ENCODE measurements at regions not wholly inside any gene's neighbourhood (a gene's known extent, or its start where the extent isn't known, plus 50 kb on each side); places are given as distances from the start of the nearest gene placed in this dataset.
"Not testable (repeated sequence)": the region's sequence is repeated elsewhere in the genome, so short reads cannot be mapped to it uniquely, and the experiment has no call there.

- no peaks in the 10 kb centered on the region for H3K4me1 ChIP-seq (ENCODE audit: insufficient read depth)
- WGBS, result 90% methylated on average over 3 of the region's 3 CpGs
- H3K4me3 ChIP-seq (ENCODE audit: low read depth, low read length), result no peak overlapping the region
- DNase-seq (ENCODE audit: extremely low spot score), result no peak
- no peak overlapping the region for H3K27ac ChIP-seq (ENCODE audit: low read depth)
- H3K36me3 ChIP-seq (ENCODE audit: insufficient read depth), result no peaks in the 10 kb centered on the region
Measured at GRCh38 chr5:161042862-161043261, 190.9 kb upstream of the ATP10B start.

- Histone ChIP-seq H3K4me1 (ENCODE audit: insufficient read depth) (no peaks in the 10 kb centered on the region), H3K27ac (ENCODE audit: low read depth) (no peak overlapping the region), H3K4me3 (ENCODE audit: low read depth, low read length) (no peak overlapping the region), H3K36me3 (ENCODE audit: insufficient read depth) (no peaks in the 10 kb centered on the region)
- WGBS, result 79% methylated on average over 1 of the region's 1 CpG
- DNase-seq (ENCODE audit: extremely low spot score), result no peak
Measured at GRCh38 chr5:161042443-161042842, 190.4 kb upstream of the ATP10B start.

GRCh38 chr5:161040818-161041217 lies 188.8 kb upstream of the ATP10B start:
- Histone ChIP-seq H3K4me3 (ENCODE audit: low read depth, low read length) (no peak overlapping the region), H3K27ac (ENCODE audit: low read depth) (no peak overlapping the region), H3K4me1 (ENCODE audit: insufficient read depth) (no peaks in the 10 kb centered on the region), H3K36me3 (ENCODE audit: insufficient read depth) (no peaks in the 10 kb centered on the region)
- no peak for DNase-seq (ENCODE audit: extremely low spot score)
- 83% methylated on average over 1 of the region's 1 CpG for WGBS

- Histone ChIP-seq H3K4me1 (ENCODE audit: insufficient read depth) (no peaks in the 10 kb centered on the region), H3K36me3 (ENCODE audit: insufficient read depth) (no peaks in the 10 kb centered on the region), H3K27ac (ENCODE audit: low read depth) (no peak overlapping the region), H3K4me3 (ENCODE audit: low read depth, low read length) (no peak overlapping the region)
- no peak for DNase-seq (ENCODE audit: extremely low spot score)
- WGBS, result 89% methylated on average over 3 of the region's 3 CpGs
Measured at GRCh38 chr5:161036296-161036695, 184.3 kb upstream of the ATP10B start.

GRCh38 chr5:161034451-161034850 lies 182.4 kb upstream of the ATP10B start:
- no peak for DNase-seq (ENCODE audit: extremely low spot score)
- WGBS, result 52% methylated on average over 1 of the region's 1 CpG
- H3K27ac ChIP-seq (ENCODE audit: low read depth), result no peak overlapping the region
- H3K36me3 ChIP-seq (ENCODE audit: insufficient read depth), result no peaks in the 10 kb centered on the region
- H3K4me1 ChIP-seq (ENCODE audit: insufficient read depth), result no peaks in the 10 kb centered on the region
- H3K4me3 ChIP-seq (ENCODE audit: low read depth, low read length), result no peak overlapping the region

- no peak overlapping the region for H3K27ac ChIP-seq (ENCODE audit: low read depth)
- no peaks in the 10 kb centered on the region for H3K4me1 ChIP-seq (ENCODE audit: insufficient read depth)
- H3K4me3 ChIP-seq (ENCODE audit: low read depth, low read length), result no peak overlapping the region
- H3K36me3 ChIP-seq (ENCODE audit: insufficient read depth), result no peaks in the 10 kb centered on the region
- 51% methylated on average over 3 of the region's 3 CpGs for WGBS
- DNase-seq (ENCODE audit: extremely low spot score), result no peak
Measured at GRCh38 chr5:161030229-161030628, 178.2 kb upstream of the ATP10B start.

GRCh38 chr5:161027763-161028162 lies 175.8 kb upstream of the ATP10B start:
- no peaks in the 10 kb centered on the region for H3K4me1 ChIP-seq (ENCODE audit: insufficient read depth)
- no peak overlapping the region for H3K27ac ChIP-seq (ENCODE audit: low read depth)
- no peak overlapping the region for H3K4me3 ChIP-seq (ENCODE audit: low read depth, low read length)
- no peaks in the 10 kb centered on the region for H3K36me3 ChIP-seq (ENCODE audit: insufficient read depth)
- no peak for DNase-seq (ENCODE audit: extremely low spot score)

GRCh38 chr5:161023551-161023950 lies 171.5 kb upstream of the ATP10B start:
- H3K27ac ChIP-seq (ENCODE audit: low read depth), result no peak overlapping the region
- H3K4me1 ChIP-seq (ENCODE audit: insufficient read depth), result no peaks in the 10 kb centered on the region
- WGBS, result 74% methylated on average over 4 of the region's 4 CpGs
- DNase-seq (ENCODE audit: extremely low spot score), result no peak
- no peaks in the 10 kb centered on the region for H3K36me3 ChIP-seq (ENCODE audit: insufficient read depth)
- H3K4me3 ChIP-seq (ENCODE audit: low read depth, low read length), result no peak overlapping the region

- H3K36me3 ChIP-seq (ENCODE audit: insufficient read depth), result no peaks in the 10 kb centered on the region
- no peak overlapping the region for H3K4me3 ChIP-seq (ENCODE audit: low read depth, low read length)
- no peak overlapping the region for H3K27ac ChIP-seq (ENCODE audit: low read depth)
- no peaks in the 10 kb centered on the region for H3K4me1 ChIP-seq (ENCODE audit: insufficient read depth)
- 78% methylated on average over 2 of the region's 2 CpGs for WGBS
- DNase-seq (ENCODE audit: extremely low spot score), result no peak
Measured at GRCh38 chr5:161022151-161022550, 170.1 kb upstream of the ATP10B start.

- Histone ChIP-seq H3K4me3 (ENCODE audit: low read depth, low read length) (no peak overlapping the region), H3K4me1 (ENCODE audit: insufficient read depth) (no peaks in the 10 kb centered on the region), H3K36me3 (ENCODE audit: insufficient read depth) (no peaks in the 10 kb centered on the region), H3K27ac (ENCODE audit: low read depth) (no peak overlapping the region)
- WGBS, result 73% methylated on average over 1 of the region's 1 CpG
- no peak for DNase-seq (ENCODE audit: extremely low spot score)
Measured at GRCh38 chr5:161009817-161010216, 157.8 kb upstream of the ATP10B start.

GRCh38 chr5:161009194-161009593 lies 157.2 kb upstream of the ATP10B start:
- WGBS, result 70% methylated on average over 2 of the region's 2 CpGs

GRCh38 chr5:161007879-161008278 lies 155.9 kb upstream of the ATP10B start:
- WGBS, result 32% methylated on average over 2 of the region's 2 CpGs
- H3K36me3 ChIP-seq (ENCODE audit: insufficient read depth), result no peaks in the 10 kb centered on the region
- no peak overlapping the region for H3K27ac ChIP-seq (ENCODE audit: low read depth)
- no peaks in the 10 kb centered on the region for H3K4me1 ChIP-seq (ENCODE audit: insufficient read depth)
- DNase-seq (ENCODE audit: extremely low spot score), result no peak
- no peak overlapping the region for H3K4me3 ChIP-seq (ENCODE audit: low read depth, low read length)

More at GRCh38 chr5:161009194-161009593, 157.2 kb upstream of the ATP10B start:
- no peaks in the 10 kb centered on the region for H3K36me3 ChIP-seq (ENCODE audit: insufficient read depth)
- no peak overlapping the region for H3K4me3 ChIP-seq (ENCODE audit: low read depth, low read length)
- DNase-seq (ENCODE audit: extremely low spot score), result no peak
- H3K27ac ChIP-seq (ENCODE audit: low read depth), result no peak overlapping the region
- H3K4me1 ChIP-seq (ENCODE audit: insufficient read depth), result no peaks in the 10 kb centered on the region

- no peak for DNase-seq (ENCODE audit: extremely low spot score)
- Histone ChIP-seq H3K27ac (ENCODE audit: low read depth) (no peak overlapping the region), H3K36me3 (ENCODE audit: insufficient read depth) (no peaks in the 10 kb centered on the region), H3K4me1 (ENCODE audit: insufficient read depth) (no peaks in the 10 kb centered on the region), H3K4me3 (ENCODE audit: low read depth, low read length) (no peak overlapping the region)
- WGBS, result 92% methylated on average over 1 of the region's 1 CpG
Measured at GRCh38 chr5:161002571-161003074, 150.6 kb upstream of the ATP10B start.

GRCh38 chr5:161001604-161002003 lies 149.6 kb upstream of the ATP10B start:
- WGBS, result 86% methylated on average over 1 of the region's 1 CpG
- DNase-seq (ENCODE audit: extremely low spot score), result no peak
- no peaks in the 10 kb centered on the region for H3K36me3 ChIP-seq (ENCODE audit: insufficient read depth)
- no peaks in the 10 kb centered on the region for H3K4me1 ChIP-seq (ENCODE audit: insufficient read depth)
- H3K4me3 ChIP-seq (ENCODE audit: low read depth, low read length), result no peak overlapping the region
- no peak overlapping the region for H3K27ac ChIP-seq (ENCODE audit: low read depth)

GRCh38 chr5:161001142-161001541 lies 149.1 kb upstream of the ATP10B start:
- 86% methylated on average over 1 of the region's 1 CpG for WGBS
- not testable (repeated sequence) for H3K36me3 ChIP-seq (ENCODE audit: insufficient read depth); DNase-seq (ENCODE audit: extremely low spot score); H3K4me1 ChIP-seq (ENCODE audit: insufficient read depth); H3K4me3 ChIP-seq (ENCODE audit: low read depth, low read length); H3K27ac ChIP-seq (ENCODE audit: low read depth)
